ENCODE measurements at regions not wholly inside any gene's neighbourhood (a gene's known extent, or its start where the extent isn't known, plus 50 kb on each side); places are given as distances from the start of the nearest gene placed in this dataset.

GRCh38 chr1:56062625-56063024 lies 516.7 kb downstream of the PLPP3 start:
- no peaks in the 10 kb centered on the region for H3K9me3 Mint-ChIP-seq
- H3K9ac ChIP-seq (ENCODE audit: extremely low read depth, low read length, poor library complexity, severe bottlenecking), result no peak overlapping the region
- no peak overlapping the region for H3K4me3 Mint-ChIP-seq
- no peaks in the 10 kb centered on the region for H3K9me3 ChIP-seq (ENCODE audit: control insufficient read depth, low read length)
- H3K27ac ChIP-seq (ENCODE audit: low read depth, low read length), result no peak overlapping the region
- 95 to 96% methylated on average over 4 of the region's 4 CpGs for WGBS, 2 experiments (ENCODE audit: insufficient coverage in 1 of 2, insufficient read length in 1 of 2)
- no peaks in the 10 kb centered on the region for H3K27me3 Mint-ChIP-seq (ENCODE audit: insufficient read depth)
- peaks cover 20% of the 10 kb centered on the region for H3K4me1 Mint-ChIP-seq
- H3K27me3 ChIP-seq (ENCODE audit: control insufficient read depth, insufficient read depth, low read length, poor library complexity, severe bottlenecking), result no peaks in the 10 kb centered on the region
- H3K4me3 ChIP-seq (ENCODE audit: low read length), result no peak overlapping the region
- H3K27ac Mint-ChIP-seq, result no peak overlapping the region
- no peak for TF ChIP-seq CTCF (conservative IDR thresholded peaks at IDR 0.05)
- no peaks in the 10 kb centered on the region for H3K36me3 Mint-ChIP-seq (ENCODE audit: low read depth)
- no peaks in the 10 kb centered on the region for H3K36me3 ChIP-seq (ENCODE audit: control insufficient read depth, insufficient read depth, low read length)
- no peaks in the 10 kb centered on the region for H3K4me1 ChIP-seq (ENCODE audit: control insufficient read depth, insufficient read depth, low read length)
- no peak for DNase-seq

- Histone ChIP-seq H3K4me1 (ENCODE audit: control insufficient read depth, insufficient read depth, low read length) (no peaks in the 10 kb centered on the region), H3K4me3 (ENCODE audit: low read length) (no peak overlapping the region), H3K9me3 (ENCODE audit: control insufficient read depth, low read length) (no peaks in the 10 kb centered on the region), H3K9ac (ENCODE audit: extremely low read depth, low read length, poor library complexity, severe bottlenecking) (no peak overlapping the region), H3K36me3 (ENCODE audit: control insufficient read depth, insufficient read depth, low read length) (no peaks in the 10 kb centered on the region), H3K27me3 (ENCODE audit: control insufficient read depth, insufficient read depth, low read length, poor library complexity, severe bottlenecking) (no peaks in the 10 kb centered on the region), H3K27ac (ENCODE audit: low read depth, low read length) (no peak overlapping the region)
- Mint-ChIP-seq H3K4me3 (no peak overlapping the region), H3K27ac (no peak overlapping the region), H3K4me1 (peaks cover 20% of the 10 kb centered on the region), H3K9me3 (no peaks in the 10 kb centered on the region), H3K36me3 (ENCODE audit: low read depth) (no peaks in the 10 kb centered on the region), H3K27me3 (ENCODE audit: insufficient read depth) (no peaks in the 10 kb centered on the region)
- no peak for DNase-seq
- TF ChIP-seq CTCF (conservative IDR thresholded peaks at IDR 0.05), result no peak
Observed at GRCh38 chr1:56061824-56062223, 517.5 kb downstream of the PLPP3 start.

- H3K36me3 Mint-ChIP-seq (ENCODE audit: low read depth), result no peaks in the 10 kb centered on the region
- WGBS, 2 experiments (ENCODE audit: insufficient coverage in 1 of 2, insufficient read length in 1 of 2), result 95% methylated on average over 1 of the region's 1 CpG; no CpG with 5 or more reads in 1 of the 2 experiments
- no peaks in the 10 kb centered on the region for H3K27me3 ChIP-seq (ENCODE audit: control insufficient read depth, insufficient read depth, low read length, poor library complexity, severe bottlenecking)
- no peak overlapping the region for H3K9ac ChIP-seq (ENCODE audit: extremely low read depth, low read length, poor library complexity, severe bottlenecking)
- no peaks in the 10 kb centered on the region for H3K9me3 Mint-ChIP-seq
- no peaks in the 10 kb centered on the region for H3K36me3 ChIP-seq (ENCODE audit: control insufficient read depth, insufficient read depth, low read length)
- no peaks in the 10 kb centered on the region for H3K9me3 ChIP-seq (ENCODE audit: control insufficient read depth, low read length)
- H3K4me1 Mint-ChIP-seq, result peaks cover 16% of the 10 kb centered on the region
- no peak for DNase-seq
- H3K27me3 Mint-ChIP-seq (ENCODE audit: insufficient read depth), result no peaks in the 10 kb centered on the region
- no peaks in the 10 kb centered on the region for H3K4me1 ChIP-seq (ENCODE audit: control insufficient read depth, insufficient read depth, low read length)
- no peak overlapping the region for H3K27ac ChIP-seq (ENCODE audit: low read depth, low read length)
- no peak overlapping the region for H3K27ac Mint-ChIP-seq
- H3K4me3 ChIP-seq (ENCODE audit: low read length), result no peak overlapping the region
- H3K4me3 Mint-ChIP-seq, result no peak overlapping the region
- TF ChIP-seq CTCF (conservative IDR thresholded peaks at IDR 0.05), result no peak
Observed at GRCh38 chr1:56060906-56061305, 518.5 kb downstream of the PLPP3 start.

Data from endodermal cell (in vitro differentiated cells).